T-helper 2 cell treated with Interferon-gamma antibody and Interleukin-4, amounts not matched to agents 5 μg/mL and 100 μg/mL, for 36 hours (primary cell): ENCODE measurements at regions not wholly inside any gene's neighbourhood (a gene's known extent, or its start where the extent isn't known, plus 50 kb on each side); places are given as distances from the start of the nearest gene placed in this dataset.

Source experiments
- DNase-seq: peaks from one replicate; pipeline ENCODE4 v3.0.0; 2021; ENCODE audit warnings: low spot score
- H3K27ac Mint-ChIP-seq: one replicate; pipeline ENCODE4 v1.8.0; 2021; ENCODE audit warnings: mild to moderate bottlenecking, mixed read lengths
- H3K27me3 Mint-ChIP-seq: one replicate; pipeline ENCODE4 v1.8.0; 2021; ENCODE audit warnings: low read depth, mixed read lengths
- H3K36me3 Mint-ChIP-seq: one replicate; pipeline ENCODE4 v1.8.0; 2021; ENCODE audit warnings: low read depth, mixed read lengths
- H3K4me1 Mint-ChIP-seq: one replicate; pipeline ENCODE4 v1.8.0; 2021; ENCODE audit warnings: low read depth, mixed read lengths
- H3K4me3 Mint-ChIP-seq: one replicate; pipeline ENCODE4 v1.8.0; 2022; ENCODE audit warnings: mild to moderate bottlenecking, moderate library complexity, mixed read lengths
- H3K9me3 Mint-ChIP-seq: one replicate; pipeline ENCODE4 v1.8.0; 2021; ENCODE audit warnings: mixed read lengths

- Mint-ChIP-seq H3K36me3 (no peaks in the 10 kb centered on the region), H3K27me3 (peaks cover 5% of the 10 kb centered on the region), H3K27ac (no peak overlapping the region), H3K9me3 (peaks cover 12% of the 10 kb centered on the region), H3K4me1 (peaks cover 3% of the 10 kb centered on the region), H3K4me3 (no peak overlapping the region)
- DNase-seq: no peak
These were observed 179.5 kb upstream of the GATB start for GRCh38 chr4:151940291-151940690.

GRCh38 chr4:151939670-151940069 is 178.9 kb upstream of the GATB start:
- Mint-ChIP-seq H3K27ac (no peak overlapping the region), H3K4me1 (peaks cover 3% of the 10 kb centered on the region), H3K36me3 (no peaks in the 10 kb centered on the region), H3K27me3 (peaks cover 5% of the 10 kb centered on the region), H3K9me3 (peaks cover 6% of the 10 kb centered on the region), H3K4me3 (no peak overlapping the region)
- DNase-seq: no peak

- no peaks in the 10 kb centered on the region for H3K4me1 Mint-ChIP-seq
- DNase-seq: no peak
- no peaks in the 10 kb centered on the region for H3K9me3 Mint-ChIP-seq
- H3K27ac Mint-ChIP-seq: no peak overlapping the region
- no peak overlapping the region for H3K4me3 Mint-ChIP-seq
- no peaks in the 10 kb centered on the region for H3K36me3 Mint-ChIP-seq
- H3K27me3 Mint-ChIP-seq: peaks cover 12% of the 10 kb centered on the region
These were observed 174.6 kb upstream of the GATB start for GRCh38 chr4:151935411-151935810.

GRCh38 chr4:151934766-151935165 is 174.0 kb upstream of the GATB start:
- no peak for DNase-seq
- no peaks in the 10 kb centered on the region for H3K9me3 Mint-ChIP-seq
- H3K4me3 Mint-ChIP-seq: no peak overlapping the region
- no peaks in the 10 kb centered on the region for H3K4me1 Mint-ChIP-seq
- H3K36me3 Mint-ChIP-seq: no peaks in the 10 kb centered on the region
- no peak overlapping the region for H3K27ac Mint-ChIP-seq
- peaks cover 16% of the 10 kb centered on the region for H3K27me3 Mint-ChIP-seq

GRCh38 chr4:151933122-151933827 is 172.5 kb upstream of the GATB start:
- Mint-ChIP-seq H3K27me3 (peaks cover 15% of the 10 kb centered on the region), H3K4me3 (no peak overlapping the region), H3K27ac (no peak overlapping the region), H3K9me3 (no peaks in the 10 kb centered on the region), H3K4me1 (no peaks in the 10 kb centered on the region), H3K36me3 (no peaks in the 10 kb centered on the region)
- no peak for DNase-seq

- Mint-ChIP-seq H3K27me3 (peaks cover 17% of the 10 kb centered on the region), H3K4me3 (no peak overlapping the region), H3K36me3 (no peaks in the 10 kb centered on the region), H3K4me1 (no peaks in the 10 kb centered on the region), H3K9me3 (no peaks in the 10 kb centered on the region), H3K27ac (no peak overlapping the region)
- DNase-seq: no peak
These were observed 170.8 kb upstream of the GATB start for GRCh38 chr4:151931563-151931962.

- Mint-ChIP-seq H3K9me3 (no peaks in the 10 kb centered on the region), H3K27me3 (peaks cover 19% of the 10 kb centered on the region), H3K4me1 (no peaks in the 10 kb centered on the region), H3K4me3 (no peak overlapping the region), H3K27ac (no peak overlapping the region), H3K36me3 (no peaks in the 10 kb centered on the region)
- no peak for DNase-seq
These were observed 169.6 kb upstream of the GATB start for GRCh38 chr4:151930372-151930771.

- no peak for DNase-seq
- Mint-ChIP-seq H3K4me1 (no peaks in the 10 kb centered on the region), H3K4me3 (no peak overlapping the region), H3K27me3 (peaks cover 15% of the 10 kb centered on the region), H3K9me3 (no peaks in the 10 kb centered on the region), H3K27ac (no peak overlapping the region), H3K36me3 (no peaks in the 10 kb centered on the region)
These were observed 167.3 kb upstream of the GATB start for GRCh38 chr4:151928112-151928511.

GRCh38 chr4:151922811-151923210 is 162.0 kb upstream of the GATB start:
- Mint-ChIP-seq H3K4me1 (no peaks in the 10 kb centered on the region), H3K27me3 (peaks cover 13% of the 10 kb centered on the region), H3K4me3 (no peak overlapping the region), H3K9me3 (no peaks in the 10 kb centered on the region), H3K27ac (no peak overlapping the region), H3K36me3 (no peaks in the 10 kb centered on the region)
- DNase-seq: no peak

- peaks cover 11% of the 10 kb centered on the region for H3K27me3 Mint-ChIP-seq
- no peaks in the 10 kb centered on the region for H3K4me1 Mint-ChIP-seq
- no peak overlapping the region for H3K27ac Mint-ChIP-seq
- no peak overlapping the region for H3K4me3 Mint-ChIP-seq
- DNase-seq: no peak
- no peaks in the 10 kb centered on the region for H3K9me3 Mint-ChIP-seq
- no peaks in the 10 kb centered on the region for H3K36me3 Mint-ChIP-seq
These were observed 161.5 kb upstream of the GATB start for GRCh38 chr4:151922306-151922705.

- no peak overlapping the region for H3K27ac Mint-ChIP-seq
- DNase-seq: no peak
- H3K4me3 Mint-ChIP-seq: no peak overlapping the region
- H3K4me1 Mint-ChIP-seq: no peaks in the 10 kb centered on the region
- H3K9me3 Mint-ChIP-seq: no peaks in the 10 kb centered on the region
- no peaks in the 10 kb centered on the region for H3K36me3 Mint-ChIP-seq
- peaks cover 11% of the 10 kb centered on the region for H3K27me3 Mint-ChIP-seq
These were observed 161.0 kb upstream of the GATB start for GRCh38 chr4:151921811-151922210.

- Mint-ChIP-seq H3K27me3 (peaks cover 9% of the 10 kb centered on the region), H3K27ac (no peak overlapping the region), H3K9me3 (no peaks in the 10 kb centered on the region), H3K36me3 (no peaks in the 10 kb centered on the region), H3K4me1 (no peaks in the 10 kb centered on the region), H3K4me3 (no peak overlapping the region)
- no peak for DNase-seq
These were observed 160.6 kb upstream of the GATB start for GRCh38 chr4:151921386-151921785.

- Mint-ChIP-seq H3K9me3 (no peaks in the 10 kb centered on the region), H3K4me3 (no peak overlapping the region), H3K27me3 (peaks cover 9% of the 10 kb centered on the region), H3K36me3 (no peaks in the 10 kb centered on the region), H3K4me1 (no peaks in the 10 kb centered on the region), H3K27ac (no peak overlapping the region)
- DNase-seq: no peak
These were observed 156.4 kb upstream of the GATB start for GRCh38 chr4:151917145-151917734.

GRCh38 chr4:151912632-151913031 is 151.8 kb upstream of the GATB start:
- no peaks in the 10 kb centered on the region for H3K36me3 Mint-ChIP-seq
- H3K4me1 Mint-ChIP-seq: peaks cover 2% of the 10 kb centered on the region
- peaks cover 4% of the 10 kb centered on the region for H3K27me3 Mint-ChIP-seq
- no peak for DNase-seq
- H3K4me3 Mint-ChIP-seq: no peak overlapping the region
- H3K27ac Mint-ChIP-seq: no peak overlapping the region
- no peaks in the 10 kb centered on the region for H3K9me3 Mint-ChIP-seq

GRCh38 chr4:151911970-151912369 is 151.2 kb upstream of the GATB start:
- H3K36me3 Mint-ChIP-seq: no peaks in the 10 kb centered on the region
- H3K4me3 Mint-ChIP-seq: no peak overlapping the region
- peaks cover 4% of the 10 kb centered on the region for H3K27me3 Mint-ChIP-seq
- H3K4me1 Mint-ChIP-seq: peaks cover 2% of the 10 kb centered on the region
- no peaks in the 10 kb centered on the region for H3K9me3 Mint-ChIP-seq
- DNase-seq: no peak
- H3K27ac Mint-ChIP-seq: no peak overlapping the region
